Sigmoid colon (tissue), 6 donors: ENCODE measurements at regions not wholly inside any gene's neighbourhood (a gene's known extent, or its start where the extent isn't known, plus 50 kb on each side); places are given as distances from the start of the nearest gene placed in this dataset.

Source experiments
- DNase-seq: peaks from one replicate; pipeline ENCODE4 v3.0.0-alpha.2; 2019
- H3K27ac ChIP-seq, 4 donors: fragments of 200-600 bp; sonication (generic); one replicate each; pipeline ENCODE4 v1.5.1; 2016 to 2019; ENCODE audit warnings: mild to moderate bottlenecking in 1 of 4
- H3K27me3 ChIP-seq, 3 donors: fragments of 200-600 bp; sonication (generic); one replicate each; pipeline ENCODE4 v1.5.1; 2019; ENCODE audit warnings: mild to moderate bottlenecking in 1 of 3
- H3K36me3 ChIP-seq, 4 donors: fragments of 200-600 bp; sonication (generic); one replicate each; pipeline ENCODE4 v1.5.1; 2016 to 2019
- H3K4me1 ChIP-seq, 4 donors: fragments of 200-600 bp; sonication (generic); one replicate each; pipeline ENCODE4 v1.5.1; 2017 to 2019
- H3K4me3 ChIP-seq, 4 donors: fragments of 200-600 bp; sonication (generic); one replicate each; pipeline ENCODE4 v1.5.1; 2017 to 2019; ENCODE audit warnings: mild to moderate bottlenecking in 2 of 4, moderate library complexity in 1 of 4
- H3K9me3 ChIP-seq, 4 donors: fragments of 200-600 bp in 3 of 4; sonication (generic) in 3 of 4; one replicate each; pipeline versions ENCODE4 v1.5.1 to v1.6.1; 2013 to 2019
- EP300 ChIP-seq, 4 donors: sonication (generic); formaldehyde crosslinking; IDR thresholded peaks; one replicate each; pipeline ENCODE4 v1.6.1; 2017; ENCODE audit warnings: antibody characterized with exemption in 4 of 4
- POLR2A ChIP-seq, 2 donors: fragments of 450-650 bp; IDR thresholded peaks; one replicate each; pipeline ENCODE4 v1.6.1; 2016; ENCODE audit warnings: antibody characterized with exemption in 2 of 2, mild to moderate bottlenecking in 2 of 2, moderate library complexity in 2 of 2
- POLR2AphosphoS5 ChIP-seq, 4 donors: sonication (generic); formaldehyde crosslinking; IDR thresholded peaks; one replicate each; pipeline ENCODE4 v1.6.1; 2017; ENCODE audit warnings: antibody characterized with exemption in 4 of 4
- WGBS, 2 donors: extraction: QIAGEN DNeasy Blood & Tissue Kit; methylation state at CpG; one replicate each; pipeline ENCODE4 v1.1.7; 2013; 5-methylcytosine and 5-hydroxymethylcytosine counted together
- intact Hi-C: fragments of 100-400 bp; cut with DNase I; formaldehyde crosslinking; loops from one replicate; pipeline ENCODE4 v1.15.1; 2023
- TF ChIP-seq, protein P1 (sequence below), 4 experiments: fragments of 450-650 bp in 3 of 4; fragments of 200-600 bp in 1 of 4; IDR thresholded peaks; one replicate each; pipeline ENCODE4 v1.5.1; 2016 to 2019; ENCODE audit warnings: antibody characterized with exemption in 4 of 4, mild to moderate bottlenecking in 3 of 4, moderate library complexity in 2 of 4
- donor health status: healthy with polysubstance abuse.
- donor health status: healthy.

- intact Hi-C loops = no loop called here
- WGBS, 2 donors = 88 to 89% methylated on average over 2 of the region's 2 CpGs
- H3K27me3 ChIP-seq = no peaks in the 10 kb centered on the region
- H3K36me3 ChIP-seq = no peaks in the 10 kb centered on the region
- no peak overlapping the region for H3K4me3 ChIP-seq
- peaks cover 0 to 6% (median 0%) of the 10 kb centered on the region in 4 donors for H3K4me1 ChIP-seq
- DNase-seq = no peak
- no peaks in the 10 kb centered on the region for H3K9me3 ChIP-seq
- H3K27ac ChIP-seq = no peak overlapping the region
- TF ChIP-seq POLR2A (IDR thresholded peaks at IDR 0.05) = no peak
- TF ChIP-seq, protein P1, sequence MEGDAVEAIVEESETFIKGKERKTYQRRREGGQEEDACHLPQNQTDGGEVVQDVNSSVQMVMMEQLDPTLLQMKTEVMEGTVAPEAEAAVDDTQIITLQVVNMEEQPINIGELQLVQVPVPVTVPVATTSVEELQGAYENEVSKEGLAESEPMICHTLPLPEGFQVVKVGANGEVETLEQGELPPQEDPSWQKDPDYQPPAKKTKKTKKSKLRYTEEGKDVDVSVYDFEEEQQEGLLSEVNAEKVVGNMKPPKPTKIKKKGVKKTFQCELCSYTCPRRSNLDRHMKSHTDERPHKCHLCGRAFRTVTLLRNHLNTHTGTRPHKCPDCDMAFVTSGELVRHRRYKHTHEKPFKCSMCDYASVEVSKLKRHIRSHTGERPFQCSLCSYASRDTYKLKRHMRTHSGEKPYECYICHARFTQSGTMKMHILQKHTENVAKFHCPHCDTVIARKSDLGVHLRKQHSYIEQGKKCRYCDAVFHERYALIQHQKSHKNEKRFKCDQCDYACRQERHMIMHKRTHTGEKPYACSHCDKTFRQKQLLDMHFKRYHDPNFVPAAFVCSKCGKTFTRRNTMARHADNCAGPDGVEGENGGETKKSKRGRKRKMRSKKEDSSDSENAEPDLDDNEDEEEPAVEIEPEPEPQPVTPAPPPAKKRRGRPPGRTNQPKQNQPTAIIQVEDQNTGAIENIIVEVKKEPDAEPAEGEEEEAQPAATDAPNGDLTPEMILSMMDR (IDR thresholded peaks at IDR 0.05) = no peak
- no peak for TF ChIP-seq EP300 (IDR thresholded peaks at IDR 0.05)
- TF ChIP-seq POLR2AphosphoS5 (IDR thresholded peaks at IDR 0.05) = no peak
Measured at GRCh38 chr4:89539797-89540711, 232.5 kb upstream of the GPRIN3 start.

DNA sequence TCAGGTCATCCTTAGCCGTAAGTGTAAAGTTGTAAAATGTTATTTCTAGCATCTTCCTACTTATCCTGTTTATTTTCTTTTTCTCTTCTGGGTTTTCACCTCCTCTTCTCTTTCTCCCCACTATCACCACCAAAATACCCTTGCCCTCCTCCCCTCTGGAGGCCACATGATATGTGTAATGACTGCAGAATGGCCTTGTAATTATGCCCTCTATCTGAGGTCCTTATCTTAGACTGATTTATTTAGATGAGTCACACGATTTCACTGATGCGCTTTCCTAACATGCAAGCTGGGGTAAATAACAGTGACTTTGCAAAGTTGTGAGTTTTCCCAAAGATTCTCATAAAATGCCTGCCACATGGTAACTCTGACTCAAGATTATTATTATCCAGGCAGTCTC is 231.8 kb upstream of the GPRIN3 start:
- Histone ChIP-seq H3K36me3 (no peaks in the 10 kb centered on the region), H3K27me3 (no peaks in the 10 kb centered on the region), H3K4me3 (no peak overlapping the region), H3K9me3 (no peaks in the 10 kb centered on the region), H3K4me1 (peaks cover 0 to 6% (median 0%) of the 10 kb centered on the region in 4 donors), H3K27ac (no peak overlapping the region)
- TF ChIP-seq POLR2AphosphoS5 (IDR thresholded peaks at IDR 0.05) (no peak), EP300 (IDR thresholded peaks at IDR 0.05) (no peak), POLR2A (IDR thresholded peaks at IDR 0.05) (no peak)
- TF ChIP-seq, protein P1 (IDR thresholded peaks at IDR 0.05) = no peak
- DNase-seq = no peak
- 64 to 72% methylated on average over 3 of the region's 3 CpGs for WGBS, 2 donors
- intact Hi-C loops = no loop called here

- Histone ChIP-seq H3K27ac (no peak overlapping the region), H3K36me3 (no peaks in the 10 kb centered on the region), H3K4me1 (peaks cover 0 to 6% (median 0%) of the 10 kb centered on the region in 4 donors), H3K4me3 (no peak overlapping the region), H3K9me3 (no peaks in the 10 kb centered on the region), H3K27me3 (no peaks in the 10 kb centered on the region)
- no peak for DNase-seq
- TF ChIP-seq, protein P1 (IDR thresholded peaks at IDR 0.05) = no peak
- TF ChIP-seq EP300 (IDR thresholded peaks at IDR 0.05) (no peak), POLR2A (IDR thresholded peaks at IDR 0.05) (no peak), POLR2AphosphoS5 (IDR thresholded peaks at IDR 0.05) (no peak)
- WGBS, 2 donors = 67 to 77% methylated on average over 1 of the region's 1 CpG
- intact Hi-C loops = no loop called here
Measured at GRCh38 chr4:89538886-89539285, 231.3 kb upstream of the GPRIN3 start.

DNA sequence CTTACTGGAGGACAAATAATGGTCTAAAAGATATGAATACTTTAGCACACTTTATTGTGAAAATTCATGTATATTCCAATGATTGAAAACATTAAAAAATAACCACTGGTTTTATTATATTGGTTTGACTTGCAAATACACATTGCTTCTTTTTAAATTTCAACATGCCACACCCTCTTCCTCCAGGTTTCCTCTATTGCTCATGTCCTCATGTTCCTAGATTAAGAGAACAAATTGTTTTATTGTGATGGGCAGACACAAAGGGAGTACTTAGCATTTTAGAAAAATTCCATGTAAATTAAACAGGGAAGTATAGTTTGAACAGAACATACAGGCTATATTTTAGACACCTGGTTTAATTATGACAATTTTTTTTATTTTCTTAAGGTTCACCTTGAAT is 230.6 kb upstream of the GPRIN3 start:
- no peak for TF ChIP-seq POLR2AphosphoS5 (IDR thresholded peaks at IDR 0.05)
- no peak for TF ChIP-seq EP300 (IDR thresholded peaks at IDR 0.05)
- TF ChIP-seq, protein P1 (IDR thresholded peaks at IDR 0.05) = no peak
- no peak for TF ChIP-seq POLR2A (IDR thresholded peaks at IDR 0.05)
- Histone ChIP-seq H3K27ac (no peak overlapping the region), H3K4me1 (peaks cover 0 to 6% (median 0%) of the 10 kb centered on the region in 4 donors), H3K4me3 (no peak overlapping the region), H3K9me3 (no peaks in the 10 kb centered on the region), H3K36me3 (no peaks in the 10 kb centered on the region), H3K27me3 (no peaks in the 10 kb centered on the region)
- intact Hi-C loops = no loop called here
- DNase-seq = no peak
